Keratinocyte (primary cell): ENCODE measurements at regions not wholly inside any gene's neighbourhood (a gene's known extent, or its start where the extent isn't known, plus 50 kb on each side); places are given as distances from the start of the nearest gene placed in this dataset.

Experiments used
- CTCF ChIP-seq, 3 experiments: IDR thresholded peaks in 1 of 3; conservative IDR thresholded peaks in 1 of 3; optimal IDR thresholded peaks in 1 of 3; 2 replicates in 2 of 3; 3 replicates in 1 of 3; pipeline versions ENCODE3 to v1.5.1; 2011; ENCODE audit warnings: low read length in 3 of 3, mild to moderate bottlenecking in 3 of 3, moderate library complexity in 2 of 3, control low read depth in 1 of 3, inconsistent platforms in 1 of 3; ENCODE audit not compliant: insufficient read depth in 2 of 3; ENCODE audit errors: extremely low read depth in 1 of 3
- EZH2 ChIP-seq: IDR thresholded peaks from one replicate; pipeline ENCODE4 v1.6.1; 2012; ENCODE audit warnings: inconsistent platforms, mild to moderate bottlenecking, low read length, moderate library complexity

DNA sequence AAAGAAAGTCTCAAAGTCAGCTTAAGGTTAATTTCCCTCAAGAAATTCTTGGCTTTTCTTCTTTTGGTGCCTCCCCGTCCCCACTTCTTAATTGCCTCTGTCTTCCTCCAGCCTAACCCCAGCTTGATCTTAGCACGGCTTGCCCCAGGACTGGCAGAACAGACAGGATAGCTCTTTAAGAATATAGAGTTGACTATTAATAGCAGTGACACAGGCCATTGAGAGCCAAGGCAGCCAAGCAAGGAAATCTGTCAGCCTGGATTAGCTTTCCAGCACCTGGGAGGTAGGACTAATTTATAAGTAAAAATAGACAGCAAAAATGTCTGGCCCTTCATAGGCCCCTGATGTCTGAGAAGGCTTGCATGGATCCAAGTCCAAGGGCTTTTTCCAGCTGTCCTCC is 384.6 kb upstream of the SLC30A5 start:
- TF ChIP-seq CTCF (optimal IDR thresholded peaks at IDR 0.05 in 1 of 3, IDR thresholded peaks at IDR 0.05 in 1 of 3, conservative IDR thresholded peaks at IDR 0.05 in 1 of 3; ENCODE audit: extremely low read depth in 1 of 3, insufficient read depth in 2 of 3, low read length in 3 of 3) = no peak
- no peak for TF ChIP-seq EZH2
